Esophagus squamous epithelium (tissue), 4 donors: ENCODE measurements at regions not wholly inside any gene's neighbourhood (a gene's known extent, or its start where the extent isn't known, plus 50 kb on each side); places are given as distances from the start of the nearest gene placed in this dataset.

Experiments
- CTCF ChIP-seq, 6 experiments: fragments of 450-650 bp in 4 of 6; fragments of 200-600 bp in 2 of 6; sonication (generic) in 2 of 6; IDR thresholded peaks; one replicate each; pipeline ENCODE4 v1.5.1; 2016 to 2019; ENCODE audit warnings: antibody characterized with exemption in 6 of 6, mild to moderate bottlenecking in 4 of 6, moderate library complexity in 4 of 6
- POLR2A ChIP-seq, 4 donors: fragments of 450-650 bp; IDR thresholded peaks; one replicate each; pipeline ENCODE4 v1.6.1; 2017; ENCODE audit warnings: antibody characterized with exemption in 4 of 4, mild to moderate bottlenecking in 4 of 4, moderate library complexity in 3 of 4

GRCh38 chr4:33453436-33453835, 2733.3 kb downstream of the PCDH7 start:
- TF ChIP-seq CTCF (IDR thresholded peaks at IDR 0.05) = no peak
- TF ChIP-seq POLR2A (IDR thresholded peaks at IDR 0.05) = no peak
